ENCODE measurements at regions not wholly inside any gene's neighbourhood (a gene's known extent, or its start where the extent isn't known, plus 50 kb on each side); places are given as distances from the start of the nearest gene placed in this dataset.

DNA sequence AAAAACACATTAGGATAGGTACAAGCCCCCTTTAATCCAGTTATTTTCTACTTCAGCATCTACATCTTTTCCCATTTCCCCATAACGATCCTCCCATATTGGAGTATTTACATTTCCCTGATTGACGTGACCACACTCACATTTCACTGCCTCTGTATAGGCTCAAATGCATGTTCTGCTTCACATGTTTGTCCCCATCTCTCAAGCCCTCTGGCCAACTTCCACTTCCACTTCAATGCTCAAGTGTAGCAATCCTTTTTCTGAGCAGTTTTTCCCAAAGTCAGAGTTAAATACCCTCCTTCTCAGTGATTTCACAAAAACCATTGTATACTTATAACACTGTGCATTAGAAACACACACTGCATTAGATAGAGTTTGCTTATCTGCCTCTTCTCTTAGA, 61.8 kb upstream of the TTLL7 start:
- TF ChIP-seq, protein P1, sequence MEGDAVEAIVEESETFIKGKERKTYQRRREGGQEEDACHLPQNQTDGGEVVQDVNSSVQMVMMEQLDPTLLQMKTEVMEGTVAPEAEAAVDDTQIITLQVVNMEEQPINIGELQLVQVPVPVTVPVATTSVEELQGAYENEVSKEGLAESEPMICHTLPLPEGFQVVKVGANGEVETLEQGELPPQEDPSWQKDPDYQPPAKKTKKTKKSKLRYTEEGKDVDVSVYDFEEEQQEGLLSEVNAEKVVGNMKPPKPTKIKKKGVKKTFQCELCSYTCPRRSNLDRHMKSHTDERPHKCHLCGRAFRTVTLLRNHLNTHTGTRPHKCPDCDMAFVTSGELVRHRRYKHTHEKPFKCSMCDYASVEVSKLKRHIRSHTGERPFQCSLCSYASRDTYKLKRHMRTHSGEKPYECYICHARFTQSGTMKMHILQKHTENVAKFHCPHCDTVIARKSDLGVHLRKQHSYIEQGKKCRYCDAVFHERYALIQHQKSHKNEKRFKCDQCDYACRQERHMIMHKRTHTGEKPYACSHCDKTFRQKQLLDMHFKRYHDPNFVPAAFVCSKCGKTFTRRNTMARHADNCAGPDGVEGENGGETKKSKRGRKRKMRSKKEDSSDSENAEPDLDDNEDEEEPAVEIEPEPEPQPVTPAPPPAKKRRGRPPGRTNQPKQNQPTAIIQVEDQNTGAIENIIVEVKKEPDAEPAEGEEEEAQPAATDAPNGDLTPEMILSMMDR (IDR thresholded peaks at IDR 0.05; ENCODE audit: low read length, missing control alignments), result no peak
- H3K4me3 ChIP-seq (replicated peaks; ENCODE audit: low read depth, low read length), result no peak overlapping the region
- no peak for DNase-seq (ENCODE audit: low read depth)

DNA sequence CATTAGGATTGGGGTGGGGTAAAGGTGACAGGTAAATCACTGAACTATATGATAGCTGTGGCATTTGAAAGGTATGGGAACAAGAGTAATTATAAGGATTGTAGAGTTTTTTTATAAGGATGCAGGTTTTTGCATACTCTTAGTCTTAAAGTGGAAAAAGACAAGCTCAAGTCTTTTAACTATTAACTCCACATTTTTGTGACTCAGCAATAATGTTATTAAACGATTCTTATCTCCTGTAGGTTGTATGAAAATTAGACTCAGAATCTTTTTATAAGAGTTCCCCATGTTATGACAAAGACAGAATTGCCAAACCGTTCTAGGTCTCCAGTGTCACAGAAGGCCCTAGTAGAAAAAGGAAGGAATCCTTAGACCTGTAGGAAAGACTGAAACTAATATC, 49.9 kb upstream of the TTLL7 start:
- DNase-seq (ENCODE audit: low read depth), result no peak
- TF ChIP-seq, protein P1 (IDR thresholded peaks at IDR 0.05; ENCODE audit: low read length, missing control alignments), result no peak

More for the DNA sequence above, 49.9 kb upstream of the TTLL7 start:
- H3K4me3 ChIP-seq (replicated peaks; ENCODE audit: low read depth, low read length), result no peak overlapping the region
